HCT116 (cell line): ENCODE measurements at regions not wholly inside any gene's neighbourhood (a gene's known extent, or its start where the extent isn't known, plus 50 kb on each side); places are given as distances from the start of the nearest gene placed in this dataset.

ENCODE experiments used
- ATAC-seq: fragments of 200-7000 bp; cut with Tn5 transposase; 2 replicates; pipeline ENCODE4 v1.9.1; 2020; ENCODE audit warnings: mild to moderate bottlenecking, moderate library complexity
- BruUV-seq: library from RNA; stranded (reverse); fragments of 400-500 nt; replicated peaks from 2 replicates; lab custom pipeline; 2021; lab: Mats Ljungman, UMichigan
- CTCF ChIA-PET: fragments of 300-600 bp; sonication (Branson Sonifier 250); formaldehyde crosslinking; loops from one replicate; lab custom pipeline; 2021; ENCODE audit warnings: antibody characterized with exemption; lab: Charles Lee
- POLR2A ChIA-PET: fragments of 300-600, 350-600 bp; sonication (Branson Sonifier 250); formaldehyde crosslinking; loops from one replicate; lab custom pipeline; 2021; ENCODE audit warnings: antibody characterized with exemption; lab: Charles Lee
- RAD21 ChIA-PET, 2 experiments: fragments of 300-600 bp; sonication (Branson Sonifier 250); formaldehyde crosslinking; loops; one replicate each; lab custom pipeline; 2023; ENCODE audit warnings: low total read pairs in 2 of 2; ENCODE audit not compliant: uncharacterized antibody in 2 of 2, unreplicated experiment in 2 of 2, low non-redundant PET in 1 of 2; lab: Charles Lee
- DNase-seq: peaks from one replicate; pipeline ENCODE4 v3.0.0-alpha.2; 2010; ENCODE audit warnings: low read depth, low spot score
- H2AFZ ChIP-seq: fragments of 200-600 bp; shearing (Covaris generic), sonication (generic); 2 replicates; pipeline ENCODE4 v1.6.1; 2017; ENCODE audit warnings: low read depth, mixed run types, mixed read lengths, antibody characterized with exemption, low read length; ENCODE audit not compliant: poor library complexity, severe bottlenecking
- H3K27ac ChIP-seq: 2 replicates; pipeline ENCODE4 v1.5.1; 2012; ENCODE audit warnings: low read depth, low read length
- H3K27me3 ChIP-seq: fragments of 200-600 bp; sonication (generic); 2 replicates; pipeline ENCODE4 v1.6.1; 2016; ENCODE audit warnings: mixed run types, low read length, mixed read lengths; ENCODE audit not compliant: insufficient read depth
- H3K36me3 ChIP-seq, 2 experiments: fragments of 200-500 bp in 1 of 2; fragments of 200-600 bp in 1 of 2; sonication (Bioruptor generic) in 1 of 2; sonication (generic) in 1 of 2; 2 replicates each; pipeline versions ENCODE4 v1.5.1 to v1.6.1; 2014 to 2016; ENCODE audit warnings: low read length in 2 of 2, inconsistent platforms in 1 of 2, mixed read lengths in 1 of 2, mixed run types in 1 of 2; ENCODE audit not compliant: insufficient read depth in 2 of 2, control insufficient read depth in 1 of 2
- H3K4me1 ChIP-seq, 2 experiments: fragments of 200-600 bp in 1 of 2; sonication (generic) in 1 of 2; 2 replicates each; pipeline versions ENCODE4 v1.5.1 to v1.6.1; 2012 to 2017; ENCODE audit warnings: low read length in 2 of 2, inconsistent platforms in 1 of 2, mild to moderate bottlenecking in 1 of 2, mixed read lengths in 1 of 2, mixed run types in 1 of 2, moderate library complexity in 1 of 2; ENCODE audit not compliant: insufficient read depth in 2 of 2, control insufficient read depth in 1 of 2
- H3K4me2 ChIP-seq: fragments of 200-600 bp; sonication (generic); 2 replicates; pipeline ENCODE4 v1.6.1; 2017; ENCODE audit warnings: mixed run types, low read length, mixed read lengths
- H3K4me3 ChIP-seq, 2 experiments: fragments of 200-600 bp in 1 of 2; sonication (generic) in 1 of 2; replicated peaks in 1 of 2; 2 replicates each; pipeline ENCODE4 v1.5.1; 2011 to 2016; ENCODE audit warnings: low read length in 2 of 2, control low read depth in 1 of 2, low read depth in 1 of 2, mild to moderate bottlenecking in 1 of 2, mixed read lengths in 1 of 2, mixed run types in 1 of 2
- H3K79me2 ChIP-seq: fragments of 200-600 bp; sonication (generic); 2 replicates; pipeline ENCODE4 v1.6.1; 2017; ENCODE audit warnings: mild to moderate bottlenecking, mixed run types, low read length, moderate library complexity, mixed read lengths; ENCODE audit not compliant: insufficient read depth
- H3K9ac ChIP-seq: fragments of 200-600 bp; sonication (generic); 2 replicates; pipeline ENCODE4 v1.6.1; 2016; ENCODE audit warnings: low read length, mixed read lengths
- H3K9me2 ChIP-seq: fragments of 200-600 bp; sonication (generic), shearing (Covaris generic); 2 replicates; pipeline ENCODE4 v1.6.1; 2017; ENCODE audit warnings: mixed run types, mild to moderate bottlenecking, moderate library complexity; ENCODE audit not compliant: insufficient read depth
- H3K9me3 ChIP-seq, 2 experiments: fragments of 200-500 bp in 1 of 2; fragments of 200-600 bp in 1 of 2; sonication (Bioruptor generic) in 1 of 2; sonication (generic) in 1 of 2; 2 replicates each; pipeline ENCODE4 v1.6.1; 2014 to 2017; ENCODE audit warnings: low read length in 2 of 2, mixed read lengths in 2 of 2, inconsistent platforms in 1 of 2, low read depth in 1 of 2, mild to moderate bottlenecking in 1 of 2, mixed run types in 1 of 2, moderate library complexity in 1 of 2; ENCODE audit not compliant: control insufficient read depth in 1 of 2, insufficient read depth in 1 of 2
- H4K20me1 ChIP-seq: fragments of 200-600 bp; sonication (generic), shearing (Covaris generic); 2 replicates; pipeline ENCODE4 v1.6.1; 2017; ENCODE audit warnings: mixed run types, mild to moderate bottlenecking, moderate library complexity; ENCODE audit not compliant: insufficient read depth
- EGR1 ChIP-seq: IDR thresholded peaks from 2 replicates; pipeline ENCODE4 v1.6.1; 2012; ENCODE audit warnings: low read depth
- ELF1 ChIP-seq: IDR thresholded peaks from 2 replicates; pipeline ENCODE4 v1.6.1; 2012; ENCODE audit warnings: low read depth, borderline replicate concordance
- POLR2A ChIP-seq: IDR thresholded peaks from 2 replicates; pipeline ENCODE4 v1.7.0; 2011; ENCODE audit warnings: borderline replicate concordance; ENCODE audit not compliant: insufficient read depth, insufficient read length; ENCODE audit errors: extremely low read depth
- POLR2AphosphoS5 ChIP-seq: IDR thresholded peaks from 2 replicates; pipeline ENCODE4 v1.6.1; 2011; ENCODE audit warnings: mild to moderate bottlenecking, low read depth, low read length, moderate library complexity
- SIN3A ChIP-seq: IDR thresholded peaks from 2 replicates; pipeline ENCODE4 v1.6.1; 2012; ENCODE audit warnings: low read depth
- SRF ChIP-seq: IDR thresholded peaks from 2 replicates; pipeline ENCODE4 v1.6.1; 2012; ENCODE audit warnings: low read depth
- TCF7L2 ChIP-seq: IDR thresholded peaks from 2 replicates; pipeline ENCODE4 v1.7.0; 2011; ENCODE audit warnings: borderline replicate concordance, inconsistent platforms; ENCODE audit not compliant: insufficient read depth, insufficient read length; ENCODE audit errors: extremely low read depth
- YY1 ChIP-seq: IDR thresholded peaks from 2 replicates; pipeline ENCODE4 v1.6.1; 2011; ENCODE audit warnings: low read length, low read depth, moderate library complexity, mild to moderate bottlenecking; ENCODE audit not compliant: insufficient replicate concordance; ENCODE audit errors: extremely low read depth
- ZNF274 ChIP-seq: fragments of 200-500 bp; sonication (Bioruptor generic); IDR thresholded peaks from 2 replicates; pipeline ENCODE4 v1.6.1; 2014; ENCODE audit warnings: mild to moderate bottlenecking, low read depth, low read length, inconsistent platforms
- intact Hi-C: fragments of 100-400 bp; cut with micrococcal nuclease; formaldehyde crosslinking; loops from 2 replicates; pipeline ENCODE4 v1.10.0; 2022
- TF ChIP-seq, protein P1 (sequence below): IDR thresholded peaks from 2 replicates; pipeline ENCODE4 v1.6.1; 2011; ENCODE audit warnings: mild to moderate bottlenecking, low read length, moderate library complexity; ENCODE audit not compliant: insufficient replicate concordance; ENCODE audit errors: extremely low read depth
- TF ChIP-seq, protein P2 (sequence below): IDR thresholded peaks from 2 replicates; pipeline ENCODE4 v1.6.1; 2012; ENCODE audit warnings: low read depth
- TF ChIP-seq, protein P3 (sequence below), 3 experiments: fragments of 200-600 bp in 1 of 3; sonication (generic) in 1 of 3; IDR thresholded peaks in 2 of 3; conservative IDR thresholded peaks in 1 of 3; 2 replicates each; pipeline ENCODE4 v1.5.1; 2012 to 2017; ENCODE audit warnings: low read depth in 2 of 3, low read length in 2 of 3, antibody characterized with exemption in 1 of 3, borderline replicate concordance in 1 of 3, control low read depth in 1 of 3, mild to moderate bottlenecking in 1 of 3, mixed read lengths in 1 of 3, mixed run types in 1 of 3, moderate library complexity in 1 of 3; ENCODE audit not compliant: insufficient read depth in 1 of 3

DNA sequence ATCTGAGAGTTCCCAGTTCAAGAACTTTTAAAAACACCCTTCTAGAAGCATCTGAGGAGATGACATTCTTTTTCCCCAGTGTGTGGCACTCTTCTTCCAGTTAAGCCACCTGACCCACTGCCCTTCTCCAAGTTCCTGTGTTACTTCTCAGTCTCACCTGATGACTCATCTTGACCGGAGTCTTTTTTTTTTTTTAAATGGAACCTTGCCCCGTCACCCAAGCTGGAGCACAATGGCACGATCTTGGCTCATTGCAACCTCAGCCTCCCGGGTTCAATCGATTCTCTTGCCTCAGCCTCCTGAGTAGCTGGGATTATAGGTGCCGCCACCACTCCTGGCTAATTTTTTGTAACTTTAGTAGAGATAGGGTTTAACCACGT, 224.1 kb upstream of the DAB2 start (continued):
- TF ChIP-seq POLR2A, result no peak
- TF ChIP-seq EGR1, result peak; percentile 17; the same call in 1 of the 2 replicates

DNA sequence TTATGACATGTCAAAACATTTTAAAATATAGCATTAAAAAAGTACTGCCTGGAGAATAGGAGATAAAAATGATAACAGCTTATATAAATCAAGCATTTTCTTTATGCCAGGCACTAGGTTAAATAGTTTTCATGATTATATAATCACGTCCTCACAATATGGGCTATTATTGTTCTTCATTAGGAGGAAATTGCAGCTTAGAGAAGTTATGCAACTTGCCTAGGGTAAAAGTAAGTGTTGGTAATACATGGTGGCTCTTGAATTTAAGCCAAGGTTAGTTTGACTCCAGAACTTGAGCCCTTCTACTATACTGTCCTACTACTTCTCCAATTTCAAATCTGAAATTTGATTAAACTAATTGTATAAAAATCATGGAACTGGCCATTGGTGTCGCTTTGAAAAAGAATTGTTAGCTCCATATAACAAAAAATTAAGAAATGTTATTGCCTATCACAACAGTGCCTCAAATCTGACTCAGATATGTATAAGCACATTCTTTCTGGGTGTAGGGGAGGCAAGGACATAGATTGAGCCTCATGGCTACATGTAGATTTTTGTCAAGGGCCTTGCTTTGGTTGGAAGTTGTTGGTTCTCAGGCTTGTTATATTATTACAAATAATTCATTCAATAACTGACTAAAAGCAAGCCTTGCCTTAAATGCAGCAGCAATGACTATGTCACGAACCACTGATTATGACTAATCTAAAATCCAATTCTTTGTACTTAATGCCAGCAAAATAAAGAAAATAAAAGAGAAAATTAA, 223.5 kb upstream of the DAB2 start:
- TF ChIP-seq SRF, result no peak
- TF ChIP-seq ELF1, result no peak
- TF ChIP-seq, protein P1, sequence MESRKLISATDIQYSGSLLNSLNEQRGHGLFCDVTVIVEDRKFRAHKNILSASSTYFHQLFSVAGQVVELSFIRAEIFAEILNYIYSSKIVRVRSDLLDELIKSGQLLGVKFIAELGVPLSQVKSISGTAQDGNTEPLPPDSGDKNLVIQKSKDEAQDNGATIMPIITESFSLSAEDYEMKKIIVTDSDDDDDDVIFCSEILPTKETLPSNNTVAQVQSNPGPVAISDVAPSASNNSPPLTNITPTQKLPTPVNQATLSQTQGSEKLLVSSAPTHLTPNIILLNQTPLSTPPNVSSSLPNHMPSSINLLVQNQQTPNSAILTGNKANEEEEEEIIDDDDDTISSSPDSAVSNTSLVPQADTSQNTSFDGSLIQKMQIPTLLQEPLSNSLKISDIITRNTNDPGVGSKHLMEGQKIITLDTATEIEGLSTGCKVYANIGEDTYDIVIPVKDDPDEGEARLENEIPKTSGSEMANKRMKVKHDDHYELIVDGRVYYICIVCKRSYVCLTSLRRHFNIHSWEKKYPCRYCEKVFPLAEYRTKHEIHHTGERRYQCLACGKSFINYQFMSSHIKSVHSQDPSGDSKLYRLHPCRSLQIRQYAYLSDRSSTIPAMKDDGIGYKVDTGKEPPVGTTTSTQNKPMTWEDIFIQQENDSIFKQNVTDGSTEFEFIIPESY, result no peak
- no peak for TF ChIP-seq POLR2AphosphoS5
- no peak for TF ChIP-seq SIN3A
- TF ChIP-seq TCF7L2, result no peak
- TF ChIP-seq, protein P2, sequence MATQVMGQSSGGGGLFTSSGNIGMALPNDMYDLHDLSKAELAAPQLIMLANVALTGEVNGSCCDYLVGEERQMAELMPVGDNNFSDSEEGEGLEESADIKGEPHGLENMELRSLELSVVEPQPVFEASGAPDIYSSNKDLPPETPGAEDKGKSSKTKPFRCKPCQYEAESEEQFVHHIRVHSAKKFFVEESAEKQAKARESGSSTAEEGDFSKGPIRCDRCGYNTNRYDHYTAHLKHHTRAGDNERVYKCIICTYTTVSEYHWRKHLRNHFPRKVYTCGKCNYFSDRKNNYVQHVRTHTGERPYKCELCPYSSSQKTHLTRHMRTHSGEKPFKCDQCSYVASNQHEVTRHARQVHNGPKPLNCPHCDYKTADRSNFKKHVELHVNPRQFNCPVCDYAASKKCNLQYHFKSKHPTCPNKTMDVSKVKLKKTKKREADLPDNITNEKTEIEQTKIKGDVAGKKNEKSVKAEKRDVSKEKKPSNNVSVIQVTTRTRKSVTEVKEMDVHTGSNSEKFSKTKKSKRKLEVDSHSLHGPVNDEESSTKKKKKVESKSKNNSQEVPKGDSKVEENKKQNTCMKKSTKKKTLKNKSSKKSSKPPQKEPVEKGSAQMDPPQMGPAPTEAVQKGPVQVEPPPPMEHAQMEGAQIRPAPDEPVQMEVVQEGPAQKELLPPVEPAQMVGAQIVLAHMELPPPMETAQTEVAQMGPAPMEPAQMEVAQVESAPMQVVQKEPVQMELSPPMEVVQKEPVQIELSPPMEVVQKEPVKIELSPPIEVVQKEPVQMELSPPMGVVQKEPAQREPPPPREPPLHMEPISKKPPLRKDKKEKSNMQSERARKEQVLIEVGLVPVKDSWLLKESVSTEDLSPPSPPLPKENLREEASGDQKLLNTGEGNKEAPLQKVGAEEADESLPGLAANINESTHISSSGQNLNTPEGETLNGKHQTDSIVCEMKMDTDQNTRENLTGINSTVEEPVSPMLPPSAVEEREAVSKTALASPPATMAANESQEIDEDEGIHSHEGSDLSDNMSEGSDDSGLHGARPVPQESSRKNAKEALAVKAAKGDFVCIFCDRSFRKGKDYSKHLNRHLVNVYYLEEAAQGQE, result no peak
- no peak for TF ChIP-seq ZNF274
- TF ChIP-seq, protein P3, sequence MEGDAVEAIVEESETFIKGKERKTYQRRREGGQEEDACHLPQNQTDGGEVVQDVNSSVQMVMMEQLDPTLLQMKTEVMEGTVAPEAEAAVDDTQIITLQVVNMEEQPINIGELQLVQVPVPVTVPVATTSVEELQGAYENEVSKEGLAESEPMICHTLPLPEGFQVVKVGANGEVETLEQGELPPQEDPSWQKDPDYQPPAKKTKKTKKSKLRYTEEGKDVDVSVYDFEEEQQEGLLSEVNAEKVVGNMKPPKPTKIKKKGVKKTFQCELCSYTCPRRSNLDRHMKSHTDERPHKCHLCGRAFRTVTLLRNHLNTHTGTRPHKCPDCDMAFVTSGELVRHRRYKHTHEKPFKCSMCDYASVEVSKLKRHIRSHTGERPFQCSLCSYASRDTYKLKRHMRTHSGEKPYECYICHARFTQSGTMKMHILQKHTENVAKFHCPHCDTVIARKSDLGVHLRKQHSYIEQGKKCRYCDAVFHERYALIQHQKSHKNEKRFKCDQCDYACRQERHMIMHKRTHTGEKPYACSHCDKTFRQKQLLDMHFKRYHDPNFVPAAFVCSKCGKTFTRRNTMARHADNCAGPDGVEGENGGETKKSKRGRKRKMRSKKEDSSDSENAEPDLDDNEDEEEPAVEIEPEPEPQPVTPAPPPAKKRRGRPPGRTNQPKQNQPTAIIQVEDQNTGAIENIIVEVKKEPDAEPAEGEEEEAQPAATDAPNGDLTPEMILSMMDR (IDR thresholded peaks at IDR 0.05 in 2 of 3, conservative IDR thresholded peaks at IDR 0.05 in 1 of 3; ENCODE audit: borderline replicate concordance in 1 of 3, insufficient read depth in 1 of 3, low read depth in 2 of 3, low read length in 2 of 3), result no peak
- no peak for TF ChIP-seq YY1
- ATAC-seq (peak; percentile 54), DNase-seq (no peak)
- Histone ChIP-seq H3K27me3 (no peaks in the 10 kb centered on the region), H3K79me2 (no peaks in the 10 kb centered on the region), H2AFZ (peak overlapping the region; percentile 97), H3K9me2 (no peaks in the 10 kb centered on the region; the same call in 1 of the 2 replicates), H4K20me1 (no peaks in the 10 kb centered on the region), H3K9me3 (no peaks in the 10 kb centered on the region), H3K9ac (no peak overlapping the region), H3K4me1 (peaks cover 10 to 22% of the 10 kb centered on the region in 2 experiments; a peak in 3 of 4 replicates), H3K27ac (no peak overlapping the region), H3K36me3 (no peaks in the 10 kb centered on the region), H3K4me2 (peak overlapping the region; percentile 64), H3K4me3 (no peak overlapping the region)
- ChIA-PET POLR2A (no interaction called here), CTCF (interaction anchor here (0.8 kb wide), 1 partner anchor 22 kb away, joined by 3 read pairs; no protein-coding TSS in a partner anchor), RAD21 (interaction anchor here in 1 of 2 experiments (0.6 to 0.7 kb wide), 2 partner anchors 244 to 816 kb away, joined by 3 to 4 read pairs; no protein-coding TSS in a partner anchor)
- BruUV-seq, result no TSS peak
- intact Hi-C loops, result no loop called here
